Astrocyte of the hippocampus (primary cell): ENCODE measurements at regions not wholly inside any gene's neighbourhood (a gene's known extent, or its start where the extent isn't known, plus 50 kb on each side); places are given as distances from the start of the nearest gene placed in this dataset.

Experiments used
- DNase-seq: peaks from one replicate; pipeline ENCODE4 v3.0.0; 2011; ENCODE audit warnings: low read depth, low spot score

DNA sequence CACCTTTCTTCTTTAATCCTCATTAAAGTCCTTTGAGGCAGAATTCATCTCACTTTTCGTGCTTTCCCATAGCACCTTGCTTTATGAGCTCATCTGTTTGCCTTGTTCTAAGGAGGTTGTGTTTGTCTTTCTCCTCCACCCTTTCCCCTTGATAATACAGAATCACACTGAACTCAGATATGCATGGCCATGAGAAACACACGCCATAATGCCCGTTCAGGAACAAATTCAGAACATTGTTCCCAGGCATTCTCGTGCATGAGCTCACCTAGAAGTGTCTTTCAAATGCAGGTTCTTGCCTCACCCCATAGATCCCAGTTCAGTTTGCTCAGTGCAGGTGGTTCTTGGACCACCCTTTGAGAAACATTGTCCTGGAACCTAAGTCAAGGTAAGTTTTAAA, 71.1 kb downstream of the TMEM114 start:
- DNase-seq: no peak

GRCh38 chr16:8517280-8517679, 73.0 kb downstream of the TMEM114 start:
- DNase-seq: no peak

GRCh38 chr16:8516471-8516870, 73.8 kb downstream of the TMEM114 start:
- DNase-seq: no peak

GRCh38 chr16:8512941-8513624, 77.2 kb downstream of the TMEM114 start:
- DNase-seq: no peak

- DNase-seq: no peak
These were observed 78.8 kb downstream of the TMEM114 start for GRCh38 chr16:8511464-8511863.

GRCh38 chr16:8510160-8510559, 80.2 kb downstream of the TMEM114 start:
- DNase-seq: no peak

DNA sequence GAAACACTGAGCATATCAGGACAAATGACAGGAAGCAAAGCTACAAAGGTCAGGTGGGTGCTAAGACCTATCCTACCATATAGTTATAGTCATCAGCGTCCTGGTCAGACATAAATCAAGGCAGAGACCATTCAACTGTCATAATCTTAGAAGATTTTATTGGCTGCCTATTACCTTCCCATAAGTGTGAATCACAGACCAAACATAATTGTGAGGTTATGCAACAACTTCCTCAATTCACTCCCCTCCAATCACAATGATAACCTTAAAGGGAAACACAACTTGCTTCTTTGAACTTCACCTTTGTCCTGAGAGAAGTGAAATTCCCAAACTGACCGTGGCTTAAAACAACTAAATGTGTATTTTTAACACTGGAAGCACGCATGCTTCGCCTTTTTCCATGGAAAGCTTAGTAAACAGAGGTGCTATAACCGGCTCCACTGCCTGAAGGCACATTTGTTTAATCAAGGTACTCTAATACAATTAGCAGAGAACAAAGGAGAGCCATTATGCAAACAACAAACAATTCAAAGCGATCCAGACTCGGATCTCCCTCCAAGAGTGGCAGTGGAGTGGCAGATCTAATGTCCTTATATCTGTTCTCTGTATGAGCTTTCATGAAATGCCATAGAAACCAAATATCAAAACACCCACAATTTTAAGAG, 84.9 kb downstream of the TMEM114 start:
- no peak for DNase-seq

DNA sequence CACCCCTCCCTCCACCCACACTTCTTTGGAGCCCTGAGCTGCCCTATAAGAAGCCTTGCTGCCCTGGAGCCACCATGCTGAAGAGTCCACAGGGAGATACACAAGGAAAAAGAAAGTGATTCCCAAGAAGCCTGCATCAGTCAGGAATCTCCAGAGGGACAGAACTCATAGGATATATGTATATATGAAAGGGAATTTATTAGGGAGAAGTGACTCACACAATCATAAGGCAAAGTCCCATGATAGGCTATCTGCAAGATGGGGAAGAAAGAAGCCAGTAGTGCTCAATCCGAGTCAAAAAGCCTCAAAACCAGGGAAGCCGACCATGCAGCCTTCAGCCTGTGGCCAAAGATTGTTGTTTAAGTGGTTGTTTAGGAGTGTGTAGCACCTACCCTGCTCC, 87.9 kb downstream of the TMEM114 start:
- DNase-seq: no peak

DNA sequence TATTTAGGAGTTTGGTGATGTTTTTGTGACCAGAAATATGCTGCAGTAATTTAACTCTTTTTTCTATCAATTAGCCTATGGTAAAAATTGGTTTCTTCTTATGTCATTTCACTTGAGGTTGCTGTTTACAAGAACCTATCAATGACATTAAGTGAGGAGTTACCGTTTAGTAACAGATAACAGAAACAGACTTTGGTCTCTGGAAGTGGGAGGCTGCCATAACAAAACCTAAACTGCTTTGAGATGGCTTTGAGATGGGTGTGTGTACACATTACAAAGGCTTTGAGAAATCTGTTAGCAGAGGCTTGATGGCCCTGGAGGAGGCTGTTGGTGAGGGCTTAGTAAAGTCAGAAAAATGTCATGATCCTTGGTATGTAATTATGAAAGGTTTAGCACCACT, 90.0 kb downstream of the TMEM114 start:
- no peak for DNase-seq

- no peak for DNase-seq
These were observed 93.9 kb downstream of the TMEM114 start for GRCh38 chr16:8496364-8496763.

- no peak for DNase-seq
These were observed 96.3 kb downstream of the TMEM114 start for GRCh38 chr16:8493972-8494371.

DNA sequence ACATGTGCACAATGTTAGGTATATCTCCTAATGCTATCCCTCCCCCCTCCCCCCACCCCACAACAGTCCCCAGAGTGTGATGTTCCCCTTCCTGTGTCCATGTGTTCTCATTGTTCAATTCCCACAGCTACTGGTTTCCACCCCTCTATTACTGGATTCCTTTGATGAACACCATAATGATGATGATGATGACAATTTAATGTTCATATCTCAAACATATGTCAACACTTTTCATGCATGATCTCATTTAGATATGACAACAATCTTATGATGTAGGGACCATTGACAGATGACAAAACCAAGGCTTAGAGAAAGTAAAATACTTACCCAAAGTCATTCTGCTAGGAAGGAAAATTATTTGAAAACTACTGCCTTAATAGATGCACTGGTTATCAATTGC, 97.6 kb downstream of the TMEM114 start:
- no peak for DNase-seq

GRCh38 chr16:8489580-8489979, 100.7 kb downstream of the TMEM114 start:
- no peak for DNase-seq

DNA sequence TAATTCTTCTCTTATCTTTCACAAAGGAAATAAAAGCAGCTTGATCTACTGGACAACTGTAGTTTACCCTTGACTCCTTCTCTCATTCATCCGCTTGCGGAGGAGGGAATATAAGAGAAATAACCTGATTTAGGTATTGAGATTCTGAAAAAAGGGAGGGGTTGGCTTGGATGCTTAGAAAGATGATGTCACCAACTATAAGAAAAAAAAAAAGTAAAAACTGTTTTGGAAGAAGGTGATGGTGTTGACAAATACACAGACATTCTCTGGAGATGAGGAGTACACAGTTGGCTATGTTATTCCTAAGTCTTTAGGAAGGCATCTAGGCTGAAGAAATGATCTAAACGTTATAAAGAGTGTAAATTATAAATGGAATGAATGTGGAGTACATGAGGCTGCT, 103.3 kb downstream of the TMEM114 start:
- DNase-seq: no peak

DNA sequence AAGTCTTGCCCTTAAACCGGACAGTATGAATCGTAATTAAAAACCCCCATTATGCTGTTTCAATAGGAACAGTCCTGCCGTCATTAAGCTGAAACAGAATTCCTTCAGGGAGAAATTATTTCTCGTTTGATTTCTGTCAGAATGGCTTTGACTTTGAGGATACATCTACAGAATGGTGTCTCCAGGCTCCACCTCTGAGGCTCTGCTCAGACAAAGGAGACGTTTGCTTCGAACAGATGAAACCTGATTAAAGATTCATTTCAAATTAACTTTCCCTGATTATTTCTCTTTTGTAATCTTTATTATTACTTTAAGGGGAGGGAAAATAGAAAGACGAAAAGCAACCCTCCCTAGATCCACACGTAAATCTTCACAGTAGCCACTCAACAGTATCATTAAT, 106.9 kb downstream of the TMEM114 start:
- DNase-seq: no peak

DNA sequence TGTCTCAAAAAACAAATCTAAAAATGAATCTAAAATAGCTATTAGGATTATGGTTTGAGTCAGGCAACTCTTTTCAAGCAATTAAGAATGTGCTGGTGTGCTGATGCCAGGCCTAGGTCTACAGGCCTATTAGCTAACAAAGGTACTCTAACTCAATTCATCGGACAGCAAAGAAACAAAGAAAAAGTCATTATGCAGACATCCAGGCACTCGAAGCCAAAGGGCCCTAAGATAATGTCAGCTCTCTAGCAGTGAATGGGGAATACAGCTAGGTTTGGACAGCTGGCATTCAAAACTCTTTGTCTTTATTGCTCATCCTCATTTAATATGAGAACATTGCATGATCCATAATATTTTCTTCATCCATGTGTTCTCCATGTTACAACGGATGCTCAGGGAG, 108.5 kb downstream of the TMEM114 start:
- no peak for DNase-seq

- DNase-seq: no peak
These were observed 113.5 kb downstream of the TMEM114 start for GRCh38 chr16:8476824-8477223.

DNA sequence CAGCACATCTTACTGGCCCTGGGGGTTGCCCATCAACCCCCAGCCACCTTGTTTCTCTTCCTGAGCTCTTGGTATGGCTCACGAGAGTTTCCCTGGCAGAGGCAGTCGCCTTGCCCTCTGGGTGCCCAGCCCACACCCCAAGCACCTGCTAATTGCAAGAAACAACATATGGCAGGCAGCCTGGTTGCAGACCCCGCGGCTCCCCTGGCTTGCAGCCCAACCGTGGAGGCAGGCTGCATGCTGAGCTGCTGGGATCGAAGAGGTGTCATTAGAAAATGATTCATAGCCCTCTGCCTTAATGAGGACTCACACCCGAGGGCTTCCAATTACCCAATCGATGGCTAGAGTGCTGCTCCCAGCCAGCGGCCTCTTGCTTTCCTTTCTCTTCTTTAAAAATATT, 115.7 kb downstream of the TMEM114 start:
- DNase-seq: no peak

- DNase-seq: no peak
These were observed 121.1 kb downstream of the TMEM114 start for GRCh38 chr16:8469102-8469778.

- no peak for DNase-seq
These were observed 125.3 kb downstream of the TMEM114 start for GRCh38 chr16:8464979-8465378.

DNA sequence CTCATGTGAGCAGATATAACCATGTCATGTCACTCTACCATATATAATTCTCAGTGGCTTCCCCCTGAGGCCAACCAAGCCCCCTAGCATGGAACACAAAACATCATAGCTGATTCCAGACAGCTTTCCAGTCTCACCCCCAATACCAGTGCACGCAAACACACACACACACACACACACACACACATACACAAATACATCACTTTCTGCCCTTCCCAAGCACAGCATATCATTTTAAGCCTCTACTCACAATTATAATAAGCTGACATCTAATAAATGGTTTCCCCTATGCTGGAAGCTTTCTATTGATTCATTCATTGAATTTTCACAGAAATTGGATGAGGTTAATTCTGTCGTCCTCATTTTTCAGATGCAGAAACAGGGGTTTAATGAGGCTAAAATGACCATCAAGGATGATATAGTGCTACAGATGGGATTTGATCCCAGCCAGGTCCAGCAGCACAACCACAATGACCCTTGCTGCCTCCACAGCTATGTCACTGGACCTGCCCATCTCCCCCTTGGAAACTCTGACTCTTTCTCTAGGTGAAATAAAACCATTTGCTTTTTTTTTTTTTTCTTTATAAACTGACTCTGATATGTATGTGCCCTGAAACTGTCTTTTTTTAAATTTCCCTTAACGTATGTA, 131.1 kb downstream of the TMEM114 start:
- no peak for DNase-seq

GRCh38 chr16:8458481-8459046, 131.7 kb downstream of the TMEM114 start:
- DNase-seq: no peak
